ENCODE measurements at regions not wholly inside any gene's neighbourhood (a gene's known extent, or its start where the extent isn't known, plus 50 kb on each side); places are given as distances from the start of the nearest gene placed in this dataset.

- POLR2A ChIA-PET = no interaction called here
These were observed 140.0 kb downstream of the XPNPEP1 start for GRCh38 chr10:109783286-109783685.

GRCh38 chr10:109780997-109781396 is 142.3 kb downstream of the XPNPEP1 start:
- Histone ChIP-seq H3K4me1 (ENCODE audit: insufficient read depth, low read length, poor library complexity, severe bottlenecking) (no peaks in the 10 kb centered on the region), H3K9me2 (ENCODE audit: insufficient read depth, low read length) (no peaks in the 10 kb centered on the region), H3K9me3 (ENCODE audit: low read length) (no peaks in the 10 kb centered on the region), H3K36me3 (ENCODE audit: insufficient read depth, low read length) (no peaks in the 10 kb centered on the region), H3K4me2 (ENCODE audit: low read length) (no peak overlapping the region), H2AFZ (ENCODE audit: low read length) (no peak overlapping the region), H3K27ac (ENCODE audit: low read depth, low read length, poor library complexity, severe bottlenecking) (no peak overlapping the region), H3K79me2 (ENCODE audit: insufficient read depth, low read depth, low read length) (no peaks in the 10 kb centered on the region), H4K20me1 (ENCODE audit: insufficient read depth, low read length) (no peaks in the 10 kb centered on the region), H3K4me3 (ENCODE audit: low read depth, low read length, poor library complexity, severe bottlenecking) (no peak overlapping the region)
- CTCF ChIA-PET (ENCODE audit: unreplicated experiment) = no interaction called here
- BruUV-seq (replicated peaks) = no TSS peak
- no peak for DNase-seq (ENCODE audit: low spot score)
- TF ChIP-seq EZH2phosphoT487 (IDR thresholded peaks at IDR 0.05; ENCODE audit: borderline replicate concordance, low read depth, low read length) = no peak
- no peak for TF ChIP-seq CTCF (conservative IDR thresholded peaks at IDR 0.05; ENCODE audit: low read length)
- intact Hi-C loops (cut with micrococcal nuclease; ENCODE audit: unreplicated experiment) = no loop called here
- POLR2A ChIA-PET = interaction anchor here (0.6 kb wide), 1 partner anchor 1515 kb away, joined by 3 read pairs; no protein-coding TSS in a partner anchor

More at GRCh38 chr10:109783286-109783685, 140.0 kb downstream of the XPNPEP1 start:
- Histone ChIP-seq H3K9me3 (ENCODE audit: low read length) (no peaks in the 10 kb centered on the region), H2AFZ (ENCODE audit: low read length) (no peak overlapping the region), H3K4me2 (ENCODE audit: low read length) (no peak overlapping the region), H3K4me1 (ENCODE audit: insufficient read depth, low read length, poor library complexity, severe bottlenecking) (no peaks in the 10 kb centered on the region), H4K20me1 (ENCODE audit: insufficient read depth, low read length) (no peaks in the 10 kb centered on the region), H3K9me2 (ENCODE audit: insufficient read depth, low read length) (no peaks in the 10 kb centered on the region), H3K27ac (ENCODE audit: low read depth, low read length, poor library complexity, severe bottlenecking) (no peak overlapping the region), H3K79me2 (ENCODE audit: insufficient read depth, low read depth, low read length) (no peaks in the 10 kb centered on the region), H3K36me3 (ENCODE audit: insufficient read depth, low read length) (no peaks in the 10 kb centered on the region), H3K4me3 (ENCODE audit: low read depth, low read length, poor library complexity, severe bottlenecking) (no peak overlapping the region)
- BruUV-seq (replicated peaks) = no TSS peak
- TF ChIP-seq EZH2phosphoT487 (IDR thresholded peaks at IDR 0.05; ENCODE audit: borderline replicate concordance, low read depth, low read length) = no peak
- no peak for TF ChIP-seq CTCF (conservative IDR thresholded peaks at IDR 0.05; ENCODE audit: low read length)
- CTCF ChIA-PET (ENCODE audit: unreplicated experiment) = no interaction called here
- no peak for DNase-seq (ENCODE audit: low spot score)
- intact Hi-C loops (cut with micrococcal nuclease; ENCODE audit: unreplicated experiment) = no loop called here

GRCh38 chr10:109778993-109779392 is 144.3 kb downstream of the XPNPEP1 start:
- H3K27ac ChIP-seq (ENCODE audit: low read depth, low read length, poor library complexity, severe bottlenecking) = no peak overlapping the region
- H2AFZ ChIP-seq (ENCODE audit: low read length) = no peak overlapping the region
- no peak overlapping the region for H3K4me3 ChIP-seq (ENCODE audit: low read depth, low read length, poor library complexity, severe bottlenecking)
- no peak for DNase-seq (ENCODE audit: low spot score)
- no peaks in the 10 kb centered on the region for H3K9me2 ChIP-seq (ENCODE audit: insufficient read depth, low read length)
- no peaks in the 10 kb centered on the region for H3K4me1 ChIP-seq (ENCODE audit: insufficient read depth, low read length, poor library complexity, severe bottlenecking)
- TF ChIP-seq CTCF (conservative IDR thresholded peaks at IDR 0.05; ENCODE audit: low read length) (no peak), EZH2phosphoT487 (IDR thresholded peaks at IDR 0.05; ENCODE audit: borderline replicate concordance, low read depth, low read length) (no peak)
- BruUV-seq (replicated peaks) = no TSS peak
- CTCF ChIA-PET (ENCODE audit: unreplicated experiment) = interaction anchor here (0.5 kb wide), 1 partner anchor 252 kb away, joined by 3 read pairs; no protein-coding TSS in a partner anchor
- POLR2A ChIA-PET = interaction anchor here (0.6 kb wide), 1 partner anchor 106 kb away, joined by 3 read pairs; no protein-coding TSS in a partner anchor
- intact Hi-C loops (cut with micrococcal nuclease; ENCODE audit: unreplicated experiment) = no loop called here
- H3K36me3 ChIP-seq (ENCODE audit: insufficient read depth, low read length) = no peaks in the 10 kb centered on the region
- H4K20me1 ChIP-seq (ENCODE audit: insufficient read depth, low read length) = no peaks in the 10 kb centered on the region
- H3K9me3 ChIP-seq (ENCODE audit: low read length) = no peaks in the 10 kb centered on the region
- H3K79me2 ChIP-seq (ENCODE audit: insufficient read depth, low read depth, low read length) = no peaks in the 10 kb centered on the region
- H3K4me2 ChIP-seq (ENCODE audit: low read length) = no peak overlapping the region

Data from OCI-LY7 (cell line).